ENCODE measurements at regions not wholly inside any gene's neighbourhood (a gene's known extent, or its start where the extent isn't known, plus 50 kb on each side); places are given as distances from the start of the nearest gene placed in this dataset.

- Histone ChIP-seq H3K4me3 (ENCODE audit: insufficient read depth, low read depth, low read length, poor library complexity, severe bottlenecking) (no peak overlapping the region), H3K27ac (ENCODE audit: insufficient read depth, low read length, poor library complexity, severe bottlenecking) (no peak overlapping the region), H3K36me3 (ENCODE audit: control insufficient read depth, insufficient read depth, low read length) (no peaks in the 10 kb centered on the region), H3K4me1 (ENCODE audit: control insufficient read depth, insufficient read depth, low read length, poor library complexity, severe bottlenecking) (no peaks in the 10 kb centered on the region), H3K9me3 (ENCODE audit: control insufficient read depth, low read length) (no peaks in the 10 kb centered on the region), H3K27me3 (replicated peaks; ENCODE audit: control insufficient read depth, insufficient read depth, low read length, poor library complexity, severe bottlenecking) (no peaks in the 10 kb centered on the region)
- DNase-seq: no peak
These were observed 1890.1 kb upstream of the WWC1 start for GRCh38 chr5:166401391-166401790.

GRCh38 chr5:166412191-166412590, 1879.3 kb upstream of the WWC1 start:
- Histone ChIP-seq H3K36me3 (ENCODE audit: control insufficient read depth, insufficient read depth, low read length) (no peaks in the 10 kb centered on the region), H3K27ac (ENCODE audit: insufficient read depth, low read length, poor library complexity, severe bottlenecking) (no peak overlapping the region), H3K27me3 (replicated peaks; ENCODE audit: control insufficient read depth, insufficient read depth, low read length, poor library complexity, severe bottlenecking) (no peaks in the 10 kb centered on the region), H3K9me3 (ENCODE audit: control insufficient read depth, low read length) (no peaks in the 10 kb centered on the region), H3K4me1 (ENCODE audit: control insufficient read depth, insufficient read depth, low read length, poor library complexity, severe bottlenecking) (no peaks in the 10 kb centered on the region), H3K4me3 (ENCODE audit: insufficient read depth, low read depth, low read length, poor library complexity, severe bottlenecking) (no peak overlapping the region)
- DNase-seq: no peak

GRCh38 chr5:166427211-166427610, 1864.2 kb upstream of the WWC1 start:
- Histone ChIP-seq H3K9me3 (ENCODE audit: control insufficient read depth, low read length) (no peaks in the 10 kb centered on the region), H3K27me3 (replicated peaks; ENCODE audit: control insufficient read depth, insufficient read depth, low read length, poor library complexity, severe bottlenecking) (no peaks in the 10 kb centered on the region), H3K27ac (ENCODE audit: insufficient read depth, low read length, poor library complexity, severe bottlenecking) (no peak overlapping the region), H3K36me3 (ENCODE audit: control insufficient read depth, insufficient read depth, low read length) (no peaks in the 10 kb centered on the region), H3K4me3 (ENCODE audit: insufficient read depth, low read depth, low read length, poor library complexity, severe bottlenecking) (no peak overlapping the region), H3K4me1 (ENCODE audit: control insufficient read depth, insufficient read depth, low read length, poor library complexity, severe bottlenecking) (no peaks in the 10 kb centered on the region)
- DNase-seq: no peak

- Histone ChIP-seq H3K36me3 (ENCODE audit: control insufficient read depth, insufficient read depth, low read length) (no peaks in the 10 kb centered on the region), H3K4me3 (ENCODE audit: insufficient read depth, low read depth, low read length, poor library complexity, severe bottlenecking) (no peak overlapping the region), H3K4me1 (ENCODE audit: control insufficient read depth, insufficient read depth, low read length, poor library complexity, severe bottlenecking) (no peaks in the 10 kb centered on the region), H3K27ac (ENCODE audit: insufficient read depth, low read length, poor library complexity, severe bottlenecking) (no peak overlapping the region), H3K9me3 (ENCODE audit: control insufficient read depth, low read length) (no peaks in the 10 kb centered on the region), H3K27me3 (replicated peaks; ENCODE audit: control insufficient read depth, insufficient read depth, low read length, poor library complexity, severe bottlenecking) (no peaks in the 10 kb centered on the region)
- no peak for DNase-seq
These were observed 1863.1 kb upstream of the WWC1 start for GRCh38 chr5:166428264-166428803.

- Histone ChIP-seq H3K27me3 (replicated peaks; ENCODE audit: control insufficient read depth, insufficient read depth, low read length, poor library complexity, severe bottlenecking) (no peaks in the 10 kb centered on the region), H3K27ac (ENCODE audit: insufficient read depth, low read length, poor library complexity, severe bottlenecking) (no peak overlapping the region), H3K4me1 (ENCODE audit: control insufficient read depth, insufficient read depth, low read length, poor library complexity, severe bottlenecking) (no peaks in the 10 kb centered on the region), H3K36me3 (ENCODE audit: control insufficient read depth, insufficient read depth, low read length) (no peaks in the 10 kb centered on the region), H3K9me3 (ENCODE audit: control insufficient read depth, low read length) (no peaks in the 10 kb centered on the region), H3K4me3 (ENCODE audit: insufficient read depth, low read depth, low read length, poor library complexity, severe bottlenecking) (no peak overlapping the region)
- DNase-seq: no peak
These were observed 1860.7 kb upstream of the WWC1 start for GRCh38 chr5:166430491-166431319.

GRCh38 chr5:166431456-166431855, 1860.0 kb upstream of the WWC1 start:
- Histone ChIP-seq H3K27ac (ENCODE audit: insufficient read depth, low read length, poor library complexity, severe bottlenecking) (no peak overlapping the region), H3K4me1 (ENCODE audit: control insufficient read depth, insufficient read depth, low read length, poor library complexity, severe bottlenecking) (no peaks in the 10 kb centered on the region), H3K36me3 (ENCODE audit: control insufficient read depth, insufficient read depth, low read length) (no peaks in the 10 kb centered on the region), H3K9me3 (ENCODE audit: control insufficient read depth, low read length) (no peaks in the 10 kb centered on the region), H3K4me3 (ENCODE audit: insufficient read depth, low read depth, low read length, poor library complexity, severe bottlenecking) (no peak overlapping the region), H3K27me3 (replicated peaks; ENCODE audit: control insufficient read depth, insufficient read depth, low read length, poor library complexity, severe bottlenecking) (no peaks in the 10 kb centered on the region)
- DNase-seq: no peak

- no peak for DNase-seq
- no peak overlapping the region for H3K27ac ChIP-seq (ENCODE audit: insufficient read depth, low read length, poor library complexity, severe bottlenecking)
- no peaks in the 10 kb centered on the region for H3K27me3 ChIP-seq (replicated peaks; ENCODE audit: control insufficient read depth, insufficient read depth, low read length, poor library complexity, severe bottlenecking)
- H3K9me3 ChIP-seq (ENCODE audit: control insufficient read depth, low read length): no peaks in the 10 kb centered on the region
- no peaks in the 10 kb centered on the region for H3K36me3 ChIP-seq (ENCODE audit: control insufficient read depth, insufficient read depth, low read length)
- H3K4me3 ChIP-seq (ENCODE audit: insufficient read depth, low read depth, low read length, poor library complexity, severe bottlenecking): no peak overlapping the region
- no peaks in the 10 kb centered on the region for H3K4me1 ChIP-seq (ENCODE audit: control insufficient read depth, insufficient read depth, low read length, poor library complexity, severe bottlenecking)
These were observed 1857.8 kb upstream of the WWC1 start for GRCh38 chr5:166433679-166434078.

GRCh38 chr5:166436872-166437271, 1854.6 kb upstream of the WWC1 start:
- Histone ChIP-seq H3K4me1 (ENCODE audit: control insufficient read depth, insufficient read depth, low read length, poor library complexity, severe bottlenecking) (no peaks in the 10 kb centered on the region), H3K27ac (ENCODE audit: insufficient read depth, low read length, poor library complexity, severe bottlenecking) (no peak overlapping the region), H3K9me3 (ENCODE audit: control insufficient read depth, low read length) (no peaks in the 10 kb centered on the region), H3K4me3 (ENCODE audit: insufficient read depth, low read depth, low read length, poor library complexity, severe bottlenecking) (no peak overlapping the region), H3K27me3 (replicated peaks; ENCODE audit: control insufficient read depth, insufficient read depth, low read length, poor library complexity, severe bottlenecking) (no peaks in the 10 kb centered on the region), H3K36me3 (ENCODE audit: control insufficient read depth, insufficient read depth, low read length) (no peaks in the 10 kb centered on the region)
- DNase-seq: no peak

GRCh38 chr5:166486348-166486747, 1805.1 kb upstream of the WWC1 start:
- Histone ChIP-seq H3K4me3 (ENCODE audit: insufficient read depth, low read depth, low read length, poor library complexity, severe bottlenecking) (no peak overlapping the region), H3K27ac (ENCODE audit: insufficient read depth, low read length, poor library complexity, severe bottlenecking) (no peak overlapping the region), H3K27me3 (replicated peaks; ENCODE audit: control insufficient read depth, insufficient read depth, low read length, poor library complexity, severe bottlenecking) (no peaks in the 10 kb centered on the region), H3K9me3 (ENCODE audit: control insufficient read depth, low read length) (no peaks in the 10 kb centered on the region), H3K4me1 (ENCODE audit: control insufficient read depth, insufficient read depth, low read length, poor library complexity, severe bottlenecking) (no peaks in the 10 kb centered on the region), H3K36me3 (ENCODE audit: control insufficient read depth, insufficient read depth, low read length) (no peaks in the 10 kb centered on the region)
- DNase-seq: no peak

- Histone ChIP-seq H3K27me3 (replicated peaks; ENCODE audit: control insufficient read depth, insufficient read depth, low read length, poor library complexity, severe bottlenecking) (no peaks in the 10 kb centered on the region), H3K4me3 (ENCODE audit: insufficient read depth, low read depth, low read length, poor library complexity, severe bottlenecking) (no peak overlapping the region), H3K9me3 (ENCODE audit: control insufficient read depth, low read length) (no peaks in the 10 kb centered on the region), H3K27ac (ENCODE audit: insufficient read depth, low read length, poor library complexity, severe bottlenecking) (no peak overlapping the region), H3K4me1 (ENCODE audit: control insufficient read depth, insufficient read depth, low read length, poor library complexity, severe bottlenecking) (no peaks in the 10 kb centered on the region), H3K36me3 (ENCODE audit: control insufficient read depth, insufficient read depth, low read length) (no peaks in the 10 kb centered on the region)
- DNase-seq: no peak
These were observed 1802.9 kb upstream of the WWC1 start for GRCh38 chr5:166488560-166488959.

Measured in effector memory CD4-positive, alpha-beta T cell (primary cell).